Stimulated activated effector memory CD8-positive, alpha-beta T cell treated with anti-CD3 and anti-CD28 coated beads, Interleukin-12 subunit alpha, Interleukin-12 subunit beta, amount 100 ng/mL, for 72 hours (primary cell): ENCODE measurements at regions not wholly inside any gene's neighbourhood (a gene's known extent, or its start where the extent isn't known, plus 50 kb on each side); places are given as distances from the start of the nearest gene placed in this dataset.
A peak's percentile ranks its signal among the peaks of the same experiment; 100 is the strongest.
"Not testable (repeated sequence)": the region's sequence is repeated elsewhere in the genome, so short reads cannot be mapped to it uniquely, and the experiment has no call there.

Experiments used
- ATAC-seq: fragments of 150-1000 bp; cut with Tn5 transposase; 2 replicates; pipeline ENCODE4 v1.10.0; 2021
- DNase-seq, 2 donors: peaks; one replicate each; pipeline ENCODE4 v3.0.0; 2021 to 2022; ENCODE audit warnings: low spot score in 2 of 2
- H3K27ac Mint-ChIP-seq: one replicate; pipeline ENCODE4 v1.8.0; 2022; ENCODE audit warnings: mild to moderate bottlenecking, mixed read lengths
- H3K36me3 Mint-ChIP-seq: one replicate; pipeline ENCODE4 v1.8.0; 2022; ENCODE audit warnings: mild to moderate bottlenecking, mixed read lengths
- H3K4me1 Mint-ChIP-seq: one replicate; pipeline ENCODE4 v1.8.0; 2022; ENCODE audit warnings: mixed read lengths
- H3K4me3 Mint-ChIP-seq: one replicate; pipeline ENCODE4 v1.8.0; 2022; ENCODE audit warnings: mild to moderate bottlenecking, mixed read lengths
- H3K9me3 Mint-ChIP-seq: one replicate; pipeline ENCODE4 v1.8.0; 2022; ENCODE audit warnings: mixed read lengths

- ATAC-seq (no peak), DNase-seq (no peak)
- Mint-ChIP-seq H3K36me3 (no peaks in the 10 kb centered on the region), H3K4me3 (no peak overlapping the region), H3K4me1 (peaks cover 7% of the 10 kb centered on the region), H3K9me3 (no peaks in the 10 kb centered on the region), H3K27ac (no peak overlapping the region)
Observed at GRCh38 chr17:78305801-78306200, 54.1 kb downstream of the SOCS3 start.

GRCh38 chr17:78304549-78305037 is 55.3 kb downstream of the SOCS3 start:
- Mint-ChIP-seq H3K9me3 (no peaks in the 10 kb centered on the region), H3K27ac (no peak overlapping the region), H3K36me3 (no peaks in the 10 kb centered on the region), H3K4me1 (peaks cover 10% of the 10 kb centered on the region), H3K4me3 (no peak overlapping the region)
- DNase-seq: no peak
- ATAC-seq: no peak

GRCh38 chr17:78302478-78302877 is 57.4 kb downstream of the SOCS3 start:
- DNase-seq: no peak
- H3K4me3 Mint-ChIP-seq: no peak overlapping the region
- H3K36me3 Mint-ChIP-seq: no peaks in the 10 kb centered on the region
- no peak for ATAC-seq
- peaks cover 10% of the 10 kb centered on the region for H3K4me1 Mint-ChIP-seq
- no peaks in the 10 kb centered on the region for H3K9me3 Mint-ChIP-seq
- H3K27ac Mint-ChIP-seq: no peak overlapping the region

GRCh38 chr17:78301821-78302213 is 58.1 kb downstream of the SOCS3 start:
- Mint-ChIP-seq H3K4me1 (peaks cover 10% of the 10 kb centered on the region), H3K9me3 (no peaks in the 10 kb centered on the region), H3K27ac (no peak overlapping the region), H3K36me3 (no peaks in the 10 kb centered on the region), H3K4me3 (no peak overlapping the region)
- DNase-seq: no peak
- ATAC-seq: no peak

- Mint-ChIP-seq H3K4me1 (peaks cover 10% of the 10 kb centered on the region), H3K9me3 (no peaks in the 10 kb centered on the region), H3K27ac (peak overlapping the region; percentile 89), H3K4me3 (peak overlapping the region; percentile 44), H3K36me3 (no peaks in the 10 kb centered on the region)
- DNase-seq (no peak), ATAC-seq (peak; percentile 62)
Observed at GRCh38 chr17:78300962-78301820, 58.7 kb downstream of the SOCS3 start.

GRCh38 chr17:78299049-78299448 is 60.8 kb downstream of the SOCS3 start:
- H3K4me3 Mint-ChIP-seq: no peak overlapping the region
- peaks cover 10% of the 10 kb centered on the region for H3K4me1 Mint-ChIP-seq
- no peak for ATAC-seq
- no peak overlapping the region for H3K27ac Mint-ChIP-seq
- DNase-seq: no peak
- no peaks in the 10 kb centered on the region for H3K9me3 Mint-ChIP-seq
- no peaks in the 10 kb centered on the region for H3K36me3 Mint-ChIP-seq

GRCh38 chr17:78294776-78295175 is 63.3 kb downstream of the TMEM235 start:
- Mint-ChIP-seq H3K27ac (no peak overlapping the region), H3K4me3 (no peak overlapping the region), H3K4me1 (no peaks in the 10 kb centered on the region), H3K36me3 (no peaks in the 10 kb centered on the region), H3K9me3 (no peaks in the 10 kb centered on the region)
- ATAC-seq (no peak), DNase-seq (no peak)

GRCh38 chr17:78294356-78294755 is 62.9 kb downstream of the TMEM235 start:
- Mint-ChIP-seq H3K36me3 (no peaks in the 10 kb centered on the region), H3K27ac (no peak overlapping the region), H3K4me1 (no peaks in the 10 kb centered on the region), H3K4me3 (no peak overlapping the region), H3K9me3 (no peaks in the 10 kb centered on the region)
- ATAC-seq (no peak), DNase-seq (no peak)

- not testable (repeated sequence) for H3K36me3 Mint-ChIP-seq, H3K9me3 Mint-ChIP-seq, DNase-seq, H3K27ac Mint-ChIP-seq, H3K4me1 Mint-ChIP-seq, ATAC-seq, H3K4me3 Mint-ChIP-seq
Observed at GRCh38 chr17:78293151-78293550, 61.7 kb downstream of the TMEM235 start.

GRCh38 chr17:78291944-78292910 is 60.8 kb downstream of the TMEM235 start:
- H3K36me3 Mint-ChIP-seq: no peaks in the 10 kb centered on the region
- ATAC-seq (no peak), DNase-seq (no peak)
- no peak overlapping the region for H3K27ac Mint-ChIP-seq
- no peaks in the 10 kb centered on the region for H3K9me3 Mint-ChIP-seq
- H3K4me1 Mint-ChIP-seq: no peaks in the 10 kb centered on the region
- no peak overlapping the region for H3K4me3 Mint-ChIP-seq

- Mint-ChIP-seq H3K4me1 (no peaks in the 10 kb centered on the region), H3K4me3 (no peak overlapping the region), H3K27ac (no peak overlapping the region), H3K36me3 (no peaks in the 10 kb centered on the region), H3K9me3 (no peaks in the 10 kb centered on the region)
- ATAC-seq (no peak), DNase-seq (no peak)
Observed at GRCh38 chr17:78290721-78291120, 59.3 kb downstream of the TMEM235 start.
